Duodenal mucosa (tissue), 2 donors: ENCODE measurements at regions not wholly inside any gene's neighbourhood (a gene's known extent, or its start where the extent isn't known, plus 50 kb on each side); places are given as distances from the start of the nearest gene placed in this dataset.
"Not testable (repeated sequence)": the region's sequence is repeated elsewhere in the genome, so short reads cannot be mapped to it uniquely, and the experiment has no call there.

ENCODE experiments used
- H3K27ac ChIP-seq: one replicate; pipeline ENCODE4 v1.7.0; 2013; ENCODE audit warnings: low read depth, low read length
- H3K27me3 ChIP-seq, 2 donors: one replicate each; pipeline ENCODE4 v1.7.0; 2013; ENCODE audit warnings: low read length in 2 of 2, control low read depth in 1 of 2; ENCODE audit not compliant: insufficient read depth in 2 of 2, control insufficient read depth in 1 of 2
- H3K36me3 ChIP-seq, 2 donors: one replicate each; pipeline ENCODE4 v1.7.0; 2013; ENCODE audit warnings: low read length in 2 of 2, control low read depth in 1 of 2; ENCODE audit not compliant: insufficient read depth in 2 of 2, control insufficient read depth in 1 of 2
- H3K4me1 ChIP-seq, 2 donors: one replicate each; pipeline ENCODE4 v1.7.0; 2013; ENCODE audit warnings: low read length in 2 of 2, control low read depth in 1 of 2; ENCODE audit not compliant: insufficient read depth in 2 of 2, control insufficient read depth in 1 of 2
- H3K4me3 ChIP-seq, 2 donors: one replicate each; pipeline ENCODE4 v1.7.0; 2013; ENCODE audit warnings: low read length in 2 of 2, low read depth in 1 of 2
- H3K9ac ChIP-seq, 2 donors: one replicate each; pipeline ENCODE4 v1.7.0; 2013; ENCODE audit warnings: low read length in 2 of 2, low read depth in 1 of 2
- H3K9me3 ChIP-seq, 2 donors: one replicate each; pipeline ENCODE4 v1.7.0; 2013; ENCODE audit warnings: low read length in 2 of 2, control low read depth in 1 of 2; ENCODE audit not compliant: control insufficient read depth in 1 of 2

DNA sequence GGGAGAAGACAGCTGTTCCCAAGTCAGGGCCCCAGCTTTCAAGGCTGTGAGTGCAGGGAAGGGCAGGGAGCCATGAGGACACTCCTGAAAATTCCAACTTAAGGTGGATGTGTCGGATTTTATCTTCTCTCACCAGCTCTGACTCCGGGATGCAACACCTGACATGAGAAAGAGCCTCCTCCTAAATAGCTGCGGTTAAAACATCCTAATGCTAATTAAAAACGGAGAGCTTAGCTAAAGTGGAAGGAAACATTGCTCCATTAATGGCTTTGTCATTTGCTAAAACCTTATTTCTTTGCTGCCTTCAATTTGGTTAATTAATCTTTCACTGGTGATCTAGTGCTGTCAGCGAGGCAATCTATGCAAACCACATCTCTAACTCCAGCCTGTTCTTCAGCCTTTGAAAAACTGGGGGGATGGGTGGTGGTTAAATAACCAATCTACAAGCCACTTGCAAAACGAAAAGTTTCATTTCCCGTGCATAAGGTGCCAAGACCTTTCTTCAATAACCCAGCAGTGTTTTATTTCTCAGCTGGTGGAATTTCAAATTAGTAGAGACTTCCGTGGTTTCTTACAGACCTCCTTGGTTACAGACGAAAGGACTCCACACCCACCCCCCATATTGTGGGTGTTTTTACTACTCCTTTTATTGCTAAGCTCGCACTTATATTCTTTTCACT, 379.6 kb downstream of the MLLT3 start:
- no peak overlapping the region for H3K9ac ChIP-seq
- no peaks in the 10 kb centered on the region for H3K36me3 ChIP-seq
- no peaks in the 10 kb centered on the region for H3K9me3 ChIP-seq
- no peaks in the 10 kb centered on the region for H3K4me1 ChIP-seq
- no peak overlapping the region for H3K4me3 ChIP-seq
- no peaks in the 10 kb centered on the region for H3K27me3 ChIP-seq
- no peak overlapping the region for H3K27ac ChIP-seq

GRCh38 chr9:20240498-20240897, 381.8 kb downstream of the MLLT3 start:
- no peaks in the 10 kb centered on the region for H3K27me3 ChIP-seq
- H3K4me3 ChIP-seq: no peak overlapping the region
- H3K9ac ChIP-seq: no peak overlapping the region
- H3K27ac ChIP-seq: no peak overlapping the region
- H3K4me1 ChIP-seq: no peaks in the 10 kb centered on the region
- no peaks in the 10 kb centered on the region for H3K9me3 ChIP-seq
- H3K36me3 ChIP-seq: no peaks in the 10 kb centered on the region

DNA sequence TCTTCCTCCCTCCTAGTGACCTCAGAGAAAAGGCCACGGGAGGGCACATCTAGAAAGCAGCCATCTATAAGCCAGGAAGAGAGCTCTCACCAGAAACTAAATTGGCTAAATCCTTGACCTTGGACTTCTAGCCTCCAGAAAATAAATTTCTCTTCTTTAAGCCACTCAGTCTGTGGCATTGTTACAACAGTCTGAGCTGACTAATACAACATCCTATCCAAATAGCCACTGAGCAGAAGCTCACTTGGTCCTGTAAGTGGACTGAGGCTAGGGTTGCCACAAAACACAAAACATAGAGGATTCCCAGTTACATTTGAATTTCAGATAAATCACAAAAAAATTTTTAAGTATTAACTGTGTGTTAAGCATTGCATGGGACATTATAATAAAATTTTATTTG, 383.4 kb downstream of the MLLT3 start:
- Histone ChIP-seq H3K27ac (no peak overlapping the region), H3K4me3 (no peak overlapping the region), H3K27me3 (no peaks in the 10 kb centered on the region), H3K9me3 (no peaks in the 10 kb centered on the region), H3K36me3 (no peaks in the 10 kb centered on the region), H3K4me1 (no peaks in the 10 kb centered on the region), H3K9ac (no peak overlapping the region)

- Histone ChIP-seq H3K4me3 (no peak overlapping the region), H3K27ac (no peak overlapping the region), H3K27me3 (no peaks in the 10 kb centered on the region), H3K36me3 (no peaks in the 10 kb centered on the region), H3K4me1 (no peaks in the 10 kb centered on the region), H3K9ac (no peak overlapping the region), H3K9me3 (no peaks in the 10 kb centered on the region)
Observed at GRCh38 chr9:20237686-20238085, 384.6 kb downstream of the MLLT3 start.

GRCh38 chr9:20236676-20237075, 385.6 kb downstream of the MLLT3 start:
- Histone ChIP-seq H3K9me3 (no peaks in the 10 kb centered on the region), H3K4me3 (no peak overlapping the region), H3K9ac (no peak overlapping the region), H3K27me3 (no peaks in the 10 kb centered on the region), H3K27ac (no peak overlapping the region), H3K4me1 (no peaks in the 10 kb centered on the region), H3K36me3 (no peaks in the 10 kb centered on the region)

DNA sequence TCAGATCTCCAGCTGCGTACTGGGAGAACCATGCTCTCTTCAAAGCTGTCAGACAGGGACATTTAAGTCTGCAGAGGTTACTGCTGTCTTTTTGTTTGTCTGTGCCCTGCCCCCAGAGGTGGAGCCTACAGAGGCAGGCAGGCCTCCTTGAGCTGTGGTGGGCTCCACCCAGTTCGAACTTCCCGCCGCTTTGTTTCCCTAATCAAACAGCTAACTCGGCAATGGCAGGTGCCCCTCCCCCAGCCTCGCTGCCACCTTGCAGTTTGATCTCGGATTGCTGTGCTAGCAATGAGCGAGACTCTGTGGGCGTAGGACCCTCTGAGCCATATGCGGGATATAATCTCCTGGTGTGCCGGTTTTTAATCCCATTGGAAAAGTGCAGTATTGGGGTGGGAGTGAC, 387.1 kb downstream of the MLLT3 start:
- H3K4me1 ChIP-seq, H3K4me3 ChIP-seq, H3K27ac ChIP-seq, H3K9ac ChIP-seq, H3K36me3 ChIP-seq, H3K9me3 ChIP-seq, H3K27me3 ChIP-seq: not testable (repeated sequence)

DNA sequence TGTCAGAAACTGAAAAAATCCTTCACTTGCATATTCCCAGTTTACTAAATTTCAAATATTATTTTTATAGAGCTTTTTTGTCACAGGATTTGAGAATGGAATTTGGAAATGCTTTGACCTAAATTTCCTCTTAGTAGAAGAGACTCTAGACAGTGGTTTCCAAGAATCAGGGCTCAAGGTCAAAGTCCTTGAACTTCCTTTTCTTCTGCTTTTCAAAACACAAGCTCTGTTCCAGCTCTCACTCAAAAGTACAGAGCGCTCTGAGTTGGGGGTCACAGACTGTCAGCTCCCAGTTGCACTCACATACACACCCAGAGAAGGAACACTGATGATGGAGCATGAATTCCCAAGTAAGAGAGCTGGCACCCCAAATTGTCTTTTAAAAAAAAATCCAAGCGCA, 394.2 kb downstream of the MLLT3 start:
- no peak overlapping the region for H3K4me3 ChIP-seq
- no peak overlapping the region for H3K9ac ChIP-seq
- H3K36me3 ChIP-seq: no peaks in the 10 kb centered on the region
- no peaks in the 10 kb centered on the region for H3K9me3 ChIP-seq
- no peak overlapping the region for H3K27ac ChIP-seq
- H3K4me1 ChIP-seq: no peaks in the 10 kb centered on the region
- no peaks in the 10 kb centered on the region for H3K27me3 ChIP-seq

GRCh38 chr9:20227166-20227874, 395.0 kb downstream of the MLLT3 start:
- no peaks in the 10 kb centered on the region for H3K9me3 ChIP-seq
- H3K4me3 ChIP-seq: no peak overlapping the region
- H3K9ac ChIP-seq: no peak overlapping the region
- H3K36me3 ChIP-seq: no peaks in the 10 kb centered on the region
- no peaks in the 10 kb centered on the region for H3K27me3 ChIP-seq
- no peaks in the 10 kb centered on the region for H3K4me1 ChIP-seq
- no peak overlapping the region for H3K27ac ChIP-seq

DNA sequence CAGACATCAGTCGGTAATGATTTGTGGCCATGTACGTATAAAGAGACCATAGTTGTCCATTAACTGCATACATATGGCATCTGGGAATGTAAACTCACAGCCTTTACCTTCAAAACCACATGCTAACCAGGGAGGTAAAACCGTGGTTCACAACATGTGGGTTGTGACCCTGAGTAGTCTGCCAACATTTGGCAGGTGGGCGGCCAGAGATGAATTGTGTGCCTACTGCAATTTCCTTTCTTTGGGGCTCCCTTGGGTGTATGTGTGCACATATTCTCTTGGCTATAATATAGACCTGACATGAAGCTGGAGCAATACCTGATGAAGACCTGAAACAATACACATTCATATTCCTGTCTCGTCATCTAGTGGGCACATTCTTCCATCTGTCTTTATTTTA, 396.0 kb downstream of the MLLT3 start:
- Histone ChIP-seq H3K27ac (no peak overlapping the region), H3K27me3 (no peaks in the 10 kb centered on the region), H3K4me3 (no peak overlapping the region)

GRCh38 chr9:20225826-20226225, 396.5 kb downstream of the MLLT3 start:
- Histone ChIP-seq H3K27ac (no peak overlapping the region), H3K4me1 (no peaks in the 10 kb centered on the region), H3K9me3 (no peaks in the 10 kb centered on the region), H3K9ac (no peak overlapping the region), H3K4me3 (peak overlapping the region in 1 of 2 donors; percentile 10), H3K36me3 (no peaks in the 10 kb centered on the region), H3K27me3 (no peaks in the 10 kb centered on the region)

More for the DNA sequence above, 396.0 kb downstream of the MLLT3 start:
- H3K36me3 ChIP-seq: no peaks in the 10 kb centered on the region
- H3K9ac ChIP-seq: no peak overlapping the region
- H3K9me3 ChIP-seq: no peaks in the 10 kb centered on the region
- no peaks in the 10 kb centered on the region for H3K4me1 ChIP-seq
